ENCODE measurements at regions not wholly inside any gene's neighbourhood (a gene's known extent, or its start where the extent isn't known, plus 50 kb on each side); places are given as distances from the start of the nearest gene placed in this dataset.
"Not testable (repeated sequence)": the region's sequence is repeated elsewhere in the genome, so short reads cannot be mapped to it uniquely, and the experiment has no call there.

GRCh38 chr18:998936-999335 is 94.3 kb downstream of the ADCYAP1 start:
- no peak for DNase-seq

- DNase-seq: no peak
Measured at GRCh38 chr18:1002653-1003178, 98.0 kb downstream of the ADCYAP1 start.

GRCh38 chr18:1003499-1003898 is 98.8 kb downstream of the ADCYAP1 start:
- DNase-seq: no peak

GRCh38 chr18:1006304-1006703 is 101.6 kb downstream of the ADCYAP1 start:
- DNase-seq: no peak

- no peak for DNase-seq
Measured at GRCh38 chr18:1006965-1007364, 102.3 kb downstream of the ADCYAP1 start.

GRCh38 chr18:1011349-1011748 is 106.7 kb downstream of the ADCYAP1 start:
- DNase-seq: no peak

- no peak for DNase-seq
Measured at GRCh38 chr18:1012775-1013174, 108.1 kb downstream of the ADCYAP1 start.

GRCh38 chr18:1013951-1014350 is 109.3 kb downstream of the ADCYAP1 start:
- DNase-seq: no peak

GRCh38 chr18:1014509-1014908 is 109.8 kb downstream of the ADCYAP1 start:
- no peak for DNase-seq

GRCh38 chr18:1014951-1015624 is 110.4 kb downstream of the ADCYAP1 start:
- no peak for DNase-seq

- DNase-seq: no peak
Measured at GRCh38 chr18:1015777-1016176, 111.1 kb downstream of the ADCYAP1 start.

- DNase-seq: no peak
Measured at GRCh38 chr18:1017227-1018058, 112.8 kb downstream of the ADCYAP1 start.

GRCh38 chr18:1018181-1018681 is 113.6 kb downstream of the ADCYAP1 start:
- no peak for DNase-seq

- no peak for DNase-seq
Measured at GRCh38 chr18:1019191-1019590, 114.5 kb downstream of the ADCYAP1 start.

GRCh38 chr18:1020731-1021344 is 116.2 kb downstream of the ADCYAP1 start:
- no peak for DNase-seq

GRCh38 chr18:1026930-1027329 is 122.3 kb downstream of the ADCYAP1 start:
- DNase-seq: no peak

- DNase-seq: not testable (repeated sequence)
Measured at GRCh38 chr18:1033092-1033491, 128.4 kb downstream of the ADCYAP1 start.

- DNase-seq: no peak
Measured at GRCh38 chr18:1034971-1035370, 130.3 kb downstream of the ADCYAP1 start.

- no peak for DNase-seq
Measured at GRCh38 chr18:1036926-1037325, 132.3 kb downstream of the ADCYAP1 start.

GRCh38 chr18:1037776-1038175 is 133.1 kb downstream of the ADCYAP1 start:
- no peak for DNase-seq

GRCh38 chr18:1039421-1039820 is 134.8 kb downstream of the ADCYAP1 start:
- DNase-seq: no peak

- not testable (repeated sequence) for DNase-seq
Measured at GRCh38 chr18:1043039-1043438, 138.4 kb downstream of the ADCYAP1 start.

GRCh38 chr18:1045658-1046057 is 141.0 kb downstream of the ADCYAP1 start:
- no peak for DNase-seq
